ENCODE measurements at regions not wholly inside any gene's neighbourhood (a gene's known extent, or its start where the extent isn't known, plus 50 kb on each side); places are given as distances from the start of the nearest gene placed in this dataset.

GRCh38 chr10:30219971-30220751 is 128.9 kb downstream of the MTPAP start:
- no peak for DNase-seq
- TF ChIP-seq CTCF (IDR thresholded peaks at IDR 0.05; ENCODE audit: low read depth, low read length): no peak
- Histone ChIP-seq H3K4me1 (no peaks in the 10 kb centered on the region), H3K36me3 (no peaks in the 10 kb centered on the region), H3K9me3 (no peaks in the 10 kb centered on the region), H3K4me3 (ENCODE audit: low read depth, low read length) (no peak overlapping the region), H3K27me3 (no peaks in the 10 kb centered on the region; the same call in none of the 2 replicates)

GRCh38 chr10:30216821-30217220 is 132.3 kb downstream of the MTPAP start:
- Histone ChIP-seq H3K4me3 (ENCODE audit: low read depth, low read length) (no peak overlapping the region), H3K9me3 (no peaks in the 10 kb centered on the region), H3K27me3 (no peaks in the 10 kb centered on the region; the same call in none of the 2 replicates), H3K4me1 (no peaks in the 10 kb centered on the region), H3K36me3 (no peaks in the 10 kb centered on the region)
- DNase-seq: no peak
- TF ChIP-seq CTCF (IDR thresholded peaks at IDR 0.05; ENCODE audit: low read depth, low read length): no peak

- Histone ChIP-seq H3K4me3 (ENCODE audit: low read depth, low read length) (no peak overlapping the region), H3K27me3 (no peaks in the 10 kb centered on the region; the same call in none of the 2 replicates), H3K9me3 (no peaks in the 10 kb centered on the region), H3K36me3 (no peaks in the 10 kb centered on the region), H3K4me1 (no peaks in the 10 kb centered on the region)
- TF ChIP-seq CTCF (IDR thresholded peaks at IDR 0.05; ENCODE audit: low read depth, low read length): no peak
- no peak for DNase-seq
Measured at GRCh38 chr10:30215623-30216022, 133.5 kb downstream of the MTPAP start.

- Histone ChIP-seq H3K27me3 (no peaks in the 10 kb centered on the region; the same call in none of the 2 replicates), H3K4me3 (ENCODE audit: low read depth, low read length) (no peak overlapping the region), H3K4me1 (no peaks in the 10 kb centered on the region), H3K9me3 (no peaks in the 10 kb centered on the region), H3K36me3 (no peaks in the 10 kb centered on the region)
- no peak for TF ChIP-seq CTCF (IDR thresholded peaks at IDR 0.05; ENCODE audit: low read depth, low read length)
- no peak for DNase-seq
Measured at GRCh38 chr10:30215141-30215540, 133.9 kb downstream of the MTPAP start.

GRCh38 chr10:30210296-30210695 is 138.8 kb downstream of the MTPAP start:
- no peaks in the 10 kb centered on the region for H3K4me1 ChIP-seq

More at GRCh38 chr10:30210296-30210695, 138.8 kb downstream of the MTPAP start:
- Histone ChIP-seq H3K27me3 (no peaks in the 10 kb centered on the region), H3K4me3 (ENCODE audit: low read depth, low read length) (no peak overlapping the region), H3K36me3 (no peaks in the 10 kb centered on the region), H3K9me3 (no peaks in the 10 kb centered on the region)
- no peak for TF ChIP-seq CTCF (IDR thresholded peaks at IDR 0.05; ENCODE audit: low read depth, low read length)
- DNase-seq: no peak
